Stimulated activated CD8-positive, alpha-beta memory T cell treated with anti-CD3 and anti-CD28 coated beads, Interleukin-4, amount 100 ng/mL, for 24 hours (primary cell): ENCODE measurements at regions not wholly inside any gene's neighbourhood (a gene's known extent, or its start where the extent isn't known, plus 50 kb on each side); places are given as distances from the start of the nearest gene placed in this dataset.
A peak's percentile ranks its signal among the peaks of the same experiment; 100 is the strongest.
"Not testable (repeated sequence)": the region's sequence is repeated elsewhere in the genome, so short reads cannot be mapped to it uniquely, and the experiment has no call there.

ENCODE experiments used
- DNase-seq: peaks from one replicate; pipeline ENCODE4 v3.0.0-alpha.2; 2020; ENCODE audit warnings: low read depth

GRCh38 chr10:21292763-21293517 is 232.5 kb downstream of the SKIDA1 start:
- no peak for DNase-seq

- DNase-seq = no peak
Observed at GRCh38 chr10:21290499-21291160, 234.9 kb downstream of the SKIDA1 start.

GRCh38 chr10:21289961-21290360 is 235.5 kb downstream of the SKIDA1 start:
- DNase-seq = no peak

GRCh38 chr10:21289271-21289670 is 236.2 kb downstream of the SKIDA1 start:
- DNase-seq = no peak

- no peak for DNase-seq
Observed at GRCh38 chr10:21285742-21286331, 239.6 kb downstream of the SKIDA1 start.

- no peak for DNase-seq
Observed at GRCh38 chr10:21285207-21285606, 240.3 kb downstream of the SKIDA1 start.

- no peak for DNase-seq
Observed at GRCh38 chr10:21284301-21284700, 241.2 kb downstream of the SKIDA1 start.

- DNase-seq = not testable (repeated sequence)
Observed at GRCh38 chr10:21283053-21283452, 242.4 kb downstream of the SKIDA1 start.

GRCh38 chr10:21281765-21282484 is 243.6 kb downstream of the SKIDA1 start:
- DNase-seq = no peak

- no peak for DNase-seq
Observed at GRCh38 chr10:21280971-21281572, 244.4 kb downstream of the SKIDA1 start.

- no peak for DNase-seq
Observed at GRCh38 chr10:21280037-21280436, 245.4 kb downstream of the SKIDA1 start.

- no peak for DNase-seq
Observed at GRCh38 chr10:21279217-21279575, 246.3 kb downstream of the SKIDA1 start.

GRCh38 chr10:21278491-21279216 is 246.8 kb downstream of the SKIDA1 start:
- peak; percentile 33 for DNase-seq

GRCh38 chr10:21273400-21273968 is 252.0 kb downstream of the SKIDA1 start:
- no peak for DNase-seq

- DNase-seq = no peak
Observed at GRCh38 chr10:21272643-21273399, 252.7 kb downstream of the SKIDA1 start.

- DNase-seq = no peak
Observed at GRCh38 chr10:21270976-21271375, 254.5 kb downstream of the SKIDA1 start.

GRCh38 chr10:21269289-21269688 is 256.2 kb downstream of the SKIDA1 start:
- DNase-seq = no peak

- no peak for DNase-seq
Observed at GRCh38 chr10:21265622-21266021, 259.9 kb downstream of the SKIDA1 start.

GRCh38 chr10:21264271-21264670 is 261.2 kb downstream of the SKIDA1 start:
- DNase-seq = no peak

GRCh38 chr10:21263839-21264238 is 261.6 kb downstream of the SKIDA1 start:
- no peak for DNase-seq
